ENCODE measurements at regions not wholly inside any gene's neighbourhood (a gene's known extent, or its start where the extent isn't known, plus 50 kb on each side); places are given as distances from the start of the nearest gene placed in this dataset.

DNA sequence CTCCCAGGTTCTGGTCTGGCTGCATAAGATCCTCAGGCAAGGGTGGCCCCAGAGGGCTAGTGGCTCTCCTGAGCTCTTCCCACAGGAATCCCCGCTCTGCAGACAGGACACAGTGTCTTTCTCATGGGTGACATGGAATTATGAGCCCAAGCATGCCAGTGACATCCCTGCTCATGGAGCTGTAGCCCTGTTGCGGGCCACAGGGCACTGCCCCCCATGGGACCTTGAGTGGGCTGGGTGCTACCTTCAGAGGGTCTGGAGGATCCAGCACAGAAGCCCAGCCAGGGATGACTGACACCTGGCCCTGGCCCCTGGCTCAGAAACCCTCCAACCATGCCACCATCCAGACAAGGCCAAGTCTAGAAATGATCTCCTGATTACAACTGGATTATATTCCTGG is 657.5 kb upstream of the DEFB115 start:
- TF ChIP-seq, protein P1, sequence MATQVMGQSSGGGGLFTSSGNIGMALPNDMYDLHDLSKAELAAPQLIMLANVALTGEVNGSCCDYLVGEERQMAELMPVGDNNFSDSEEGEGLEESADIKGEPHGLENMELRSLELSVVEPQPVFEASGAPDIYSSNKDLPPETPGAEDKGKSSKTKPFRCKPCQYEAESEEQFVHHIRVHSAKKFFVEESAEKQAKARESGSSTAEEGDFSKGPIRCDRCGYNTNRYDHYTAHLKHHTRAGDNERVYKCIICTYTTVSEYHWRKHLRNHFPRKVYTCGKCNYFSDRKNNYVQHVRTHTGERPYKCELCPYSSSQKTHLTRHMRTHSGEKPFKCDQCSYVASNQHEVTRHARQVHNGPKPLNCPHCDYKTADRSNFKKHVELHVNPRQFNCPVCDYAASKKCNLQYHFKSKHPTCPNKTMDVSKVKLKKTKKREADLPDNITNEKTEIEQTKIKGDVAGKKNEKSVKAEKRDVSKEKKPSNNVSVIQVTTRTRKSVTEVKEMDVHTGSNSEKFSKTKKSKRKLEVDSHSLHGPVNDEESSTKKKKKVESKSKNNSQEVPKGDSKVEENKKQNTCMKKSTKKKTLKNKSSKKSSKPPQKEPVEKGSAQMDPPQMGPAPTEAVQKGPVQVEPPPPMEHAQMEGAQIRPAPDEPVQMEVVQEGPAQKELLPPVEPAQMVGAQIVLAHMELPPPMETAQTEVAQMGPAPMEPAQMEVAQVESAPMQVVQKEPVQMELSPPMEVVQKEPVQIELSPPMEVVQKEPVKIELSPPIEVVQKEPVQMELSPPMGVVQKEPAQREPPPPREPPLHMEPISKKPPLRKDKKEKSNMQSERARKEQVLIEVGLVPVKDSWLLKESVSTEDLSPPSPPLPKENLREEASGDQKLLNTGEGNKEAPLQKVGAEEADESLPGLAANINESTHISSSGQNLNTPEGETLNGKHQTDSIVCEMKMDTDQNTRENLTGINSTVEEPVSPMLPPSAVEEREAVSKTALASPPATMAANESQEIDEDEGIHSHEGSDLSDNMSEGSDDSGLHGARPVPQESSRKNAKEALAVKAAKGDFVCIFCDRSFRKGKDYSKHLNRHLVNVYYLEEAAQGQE (IDR thresholded peaks at IDR 0.05; ENCODE audit: insufficient replicate concordance, low read depth) = no peak
- TF ChIP-seq, protein P2, sequence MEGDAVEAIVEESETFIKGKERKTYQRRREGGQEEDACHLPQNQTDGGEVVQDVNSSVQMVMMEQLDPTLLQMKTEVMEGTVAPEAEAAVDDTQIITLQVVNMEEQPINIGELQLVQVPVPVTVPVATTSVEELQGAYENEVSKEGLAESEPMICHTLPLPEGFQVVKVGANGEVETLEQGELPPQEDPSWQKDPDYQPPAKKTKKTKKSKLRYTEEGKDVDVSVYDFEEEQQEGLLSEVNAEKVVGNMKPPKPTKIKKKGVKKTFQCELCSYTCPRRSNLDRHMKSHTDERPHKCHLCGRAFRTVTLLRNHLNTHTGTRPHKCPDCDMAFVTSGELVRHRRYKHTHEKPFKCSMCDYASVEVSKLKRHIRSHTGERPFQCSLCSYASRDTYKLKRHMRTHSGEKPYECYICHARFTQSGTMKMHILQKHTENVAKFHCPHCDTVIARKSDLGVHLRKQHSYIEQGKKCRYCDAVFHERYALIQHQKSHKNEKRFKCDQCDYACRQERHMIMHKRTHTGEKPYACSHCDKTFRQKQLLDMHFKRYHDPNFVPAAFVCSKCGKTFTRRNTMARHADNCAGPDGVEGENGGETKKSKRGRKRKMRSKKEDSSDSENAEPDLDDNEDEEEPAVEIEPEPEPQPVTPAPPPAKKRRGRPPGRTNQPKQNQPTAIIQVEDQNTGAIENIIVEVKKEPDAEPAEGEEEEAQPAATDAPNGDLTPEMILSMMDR (IDR thresholded peaks at IDR 0.05; ENCODE audit: insufficient read depth, low read length) = no peak

All from HL-60 (cell line).